Testis (tissue), 2 donors: ENCODE measurements at regions not wholly inside any gene's neighbourhood (a gene's known extent, or its start where the extent isn't known, plus 50 kb on each side); places are given as distances from the start of the nearest gene placed in this dataset.
"Not testable (repeated sequence)": the region's sequence is repeated elsewhere in the genome, so short reads cannot be mapped to it uniquely, and the experiment has no call there.

Source experiments
- DNase-seq: peaks from one replicate; pipeline ENCODE4 v3.0.0-alpha.2; 2019
- H3K27ac ChIP-seq, 2 donors: fragments of 200-600 bp; sonication (generic); one replicate each; pipeline ENCODE4 v1.5.1; 2019
- H3K27me3 ChIP-seq: fragments of 200-600 bp; sonication (generic); one replicate; pipeline ENCODE4 v1.5.1; 2019
- H3K36me3 ChIP-seq: fragments of 200-600 bp; sonication (generic); one replicate; pipeline ENCODE4 v1.5.1; 2017; ENCODE audit warnings: low read depth; ENCODE audit errors: missing control alignments
- H3K4me1 ChIP-seq: fragments of 200-600 bp; sonication (generic); one replicate; pipeline ENCODE4 v1.5.1; 2019
- H3K4me3 ChIP-seq, 2 donors: fragments of 200-600 bp; sonication (generic); one replicate each; pipeline ENCODE4 v1.5.1; 2017 to 2019
- H3K9me3 ChIP-seq: fragments of 200-600 bp; sonication (generic); one replicate; pipeline ENCODE4 v1.5.1; 2017
- CTCF ChIP-seq, 3 experiments: fragments of 450-650 bp in 2 of 3; fragments of 200-600 bp in 1 of 3; sonication (generic) in 1 of 3; IDR thresholded peaks; one replicate each; pipeline ENCODE4 v1.5.1; 2016 to 2019; ENCODE audit warnings: antibody characterized with exemption in 3 of 3, mild to moderate bottlenecking in 2 of 3, moderate library complexity in 1 of 3
- POLR2A ChIP-seq: fragments of 450-650 bp; IDR thresholded peaks from one replicate; pipeline ENCODE4 v1.6.1; 2017; ENCODE audit warnings: antibody characterized with exemption, mild to moderate bottlenecking, moderate library complexity
- WGBS, 2 donors: methylation state at CpG; one replicate each; pipeline ENCODE4 v1.1.5; 2018; 5-methylcytosine and 5-hydroxymethylcytosine counted together
- intact Hi-C: fragments of 100-400 bp; cut with DNase I; formaldehyde crosslinking; loops from one replicate; pipeline ENCODE4 v1.15.1; 2023; ENCODE audit warnings: low total_unique reads

DNA sequence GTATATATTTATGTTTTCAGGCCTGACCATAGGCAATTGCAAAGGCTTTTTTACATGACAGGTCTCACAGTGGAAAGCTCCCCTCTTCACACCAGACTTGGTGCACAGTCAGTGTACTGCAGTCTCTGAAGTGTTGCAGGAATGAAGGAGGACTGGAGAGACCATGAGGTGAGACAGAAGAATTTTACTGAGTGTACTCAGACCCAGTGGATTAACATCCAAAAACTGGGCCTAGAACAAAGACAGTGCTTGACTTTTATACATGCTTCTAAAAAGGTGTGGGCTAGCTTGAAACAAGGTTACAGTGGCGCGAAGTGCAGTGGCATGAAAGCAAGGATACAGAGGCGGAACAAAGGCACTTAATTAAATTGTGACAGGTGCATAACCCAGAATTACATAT is 822.9 kb downstream of the RAPGEF2 start:
- WGBS, 2 donors: 95 to 98% methylated on average over 3 of the region's 3 CpGs
- no peak for TF ChIP-seq CTCF (IDR thresholded peaks at IDR 0.05)
- no peak for TF ChIP-seq POLR2A
- H3K9me3 ChIP-seq: no peaks in the 10 kb centered on the region
- no peak overlapping the region for H3K27ac ChIP-seq
- intact Hi-C loops: no loop called here
- no peaks in the 10 kb centered on the region for H3K36me3 ChIP-seq
- no peaks in the 10 kb centered on the region for H3K27me3 ChIP-seq
- no peaks in the 10 kb centered on the region for H3K4me1 ChIP-seq
- no peak overlapping the region for H3K4me3 ChIP-seq
- no peak for DNase-seq

- intact Hi-C loops: no loop called here
- 62 to 68% methylated on average over 1 of the region's 1 CpG for WGBS, 2 donors
- no peaks in the 10 kb centered on the region for H3K36me3 ChIP-seq
These were observed 824.0 kb downstream of the RAPGEF2 start for GRCh38 chr4:159926871-159927270.

GRCh38 chr4:159927781-159928180 is 824.9 kb downstream of the RAPGEF2 start:
- H3K4me3 ChIP-seq: no peak overlapping the region
- no peaks in the 10 kb centered on the region for H3K36me3 ChIP-seq
- no peak overlapping the region for H3K27ac ChIP-seq
- no peaks in the 10 kb centered on the region for H3K27me3 ChIP-seq
- H3K4me1 ChIP-seq: no peaks in the 10 kb centered on the region
- no peaks in the 10 kb centered on the region for H3K9me3 ChIP-seq
- intact Hi-C loops: no loop called here
- WGBS, 2 donors: 89 to 97% methylated on average over 5 to 6 of the region's 6 CpGs
- DNase-seq: no peak
- TF ChIP-seq CTCF (IDR thresholded peaks at IDR 0.05) (no peak), POLR2A (no peak)

More at GRCh38 chr4:159926871-159927270, 824.0 kb downstream of the RAPGEF2 start:
- no peak for TF ChIP-seq POLR2A
- TF ChIP-seq CTCF (IDR thresholded peaks at IDR 0.05): no peak
- no peaks in the 10 kb centered on the region for H3K9me3 ChIP-seq
- DNase-seq: no peak
- no peak overlapping the region for H3K4me3 ChIP-seq
- H3K27ac ChIP-seq: no peak overlapping the region
- H3K27me3 ChIP-seq: no peaks in the 10 kb centered on the region
- H3K4me1 ChIP-seq: no peaks in the 10 kb centered on the region

- H3K27me3 ChIP-seq, H3K4me3 ChIP-seq, H3K27ac ChIP-seq, H3K4me1 ChIP-seq, DNase-seq, intact Hi-C loops, H3K36me3 ChIP-seq, H3K9me3 ChIP-seq: not testable (repeated sequence)
- 90 to 93% methylated on average over 6 to 8 of the region's 8 CpGs for WGBS, 2 donors
These were observed 831.7 kb downstream of the RAPGEF2 start for GRCh38 chr4:159934602-159935001.

- TF ChIP-seq POLR2A: no peak
- no peak for TF ChIP-seq CTCF (IDR thresholded peaks at IDR 0.05)
These were observed 834.7 kb downstream of the RAPGEF2 start for GRCh38 chr4:159937595-159937994.

GRCh38 chr4:159939681-159940080 is 836.8 kb downstream of the RAPGEF2 start:
- intact Hi-C loops, DNase-seq, H3K9me3 ChIP-seq, H3K4me1 ChIP-seq, H3K36me3 ChIP-seq, H3K4me3 ChIP-seq, H3K27me3 ChIP-seq, H3K27ac ChIP-seq: not testable (repeated sequence)
- WGBS, 2 donors: 85% methylated on average over 12 of the region's 25 CpGs; no CpG with 5 or more reads in 1 of the 2 donors

More at GRCh38 chr4:159937595-159937994, 834.7 kb downstream of the RAPGEF2 start:
- H3K36me3 ChIP-seq: no peaks in the 10 kb centered on the region
- H3K4me3 ChIP-seq: no peak overlapping the region
- WGBS, 2 donors: 83 to 86% methylated on average over 3 of the region's 3 CpGs
- no peaks in the 10 kb centered on the region for H3K4me1 ChIP-seq
- intact Hi-C loops: no loop called here
- H3K27me3 ChIP-seq: no peaks in the 10 kb centered on the region
- no peak for DNase-seq
- no peaks in the 10 kb centered on the region for H3K9me3 ChIP-seq
- no peak overlapping the region for H3K27ac ChIP-seq
